B cell (primary cell): ENCODE measurements at regions not wholly inside any gene's neighbourhood (a gene's known extent, or its start where the extent isn't known, plus 50 kb on each side); places are given as distances from the start of the nearest gene placed in this dataset.

Experiments
- EZH2 ChIP-seq: IDR thresholded peaks from 2 replicates; pipeline ENCODE4 v1.6.1; 2012; ENCODE audit warnings: borderline replicate concordance, low read depth, mild to moderate bottlenecking, moderate library complexity, low read length; ENCODE audit not compliant: insufficient read depth, poor library complexity, severe bottlenecking
- TF ChIP-seq, protein P1 (sequence below): fragments of 200-600 bp; IDR thresholded peaks from one replicate; pipeline ENCODE4 v1.8.0; 2022; ENCODE audit warnings: antibody characterized with exemption, mild to moderate bottlenecking

DNA sequence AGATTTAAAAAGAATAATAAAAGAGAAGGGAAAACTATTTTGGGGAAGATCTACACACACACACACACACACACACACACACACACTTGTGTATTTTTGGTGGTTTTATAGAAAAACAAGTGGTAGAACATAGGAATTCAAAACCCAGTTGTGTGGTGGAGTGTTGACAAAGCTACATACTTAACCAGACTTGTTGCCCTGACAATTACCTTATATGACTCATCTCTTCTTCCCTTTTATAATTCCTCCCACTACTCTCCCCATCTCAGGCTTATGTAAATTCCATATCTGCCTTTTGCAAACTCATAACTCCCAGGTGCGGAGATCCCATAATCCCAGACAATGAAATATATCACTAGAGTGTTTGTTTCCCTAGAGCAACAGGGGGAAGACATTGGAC is 873.7 kb downstream of the NXPH1 start:
- TF ChIP-seq, protein P1, sequence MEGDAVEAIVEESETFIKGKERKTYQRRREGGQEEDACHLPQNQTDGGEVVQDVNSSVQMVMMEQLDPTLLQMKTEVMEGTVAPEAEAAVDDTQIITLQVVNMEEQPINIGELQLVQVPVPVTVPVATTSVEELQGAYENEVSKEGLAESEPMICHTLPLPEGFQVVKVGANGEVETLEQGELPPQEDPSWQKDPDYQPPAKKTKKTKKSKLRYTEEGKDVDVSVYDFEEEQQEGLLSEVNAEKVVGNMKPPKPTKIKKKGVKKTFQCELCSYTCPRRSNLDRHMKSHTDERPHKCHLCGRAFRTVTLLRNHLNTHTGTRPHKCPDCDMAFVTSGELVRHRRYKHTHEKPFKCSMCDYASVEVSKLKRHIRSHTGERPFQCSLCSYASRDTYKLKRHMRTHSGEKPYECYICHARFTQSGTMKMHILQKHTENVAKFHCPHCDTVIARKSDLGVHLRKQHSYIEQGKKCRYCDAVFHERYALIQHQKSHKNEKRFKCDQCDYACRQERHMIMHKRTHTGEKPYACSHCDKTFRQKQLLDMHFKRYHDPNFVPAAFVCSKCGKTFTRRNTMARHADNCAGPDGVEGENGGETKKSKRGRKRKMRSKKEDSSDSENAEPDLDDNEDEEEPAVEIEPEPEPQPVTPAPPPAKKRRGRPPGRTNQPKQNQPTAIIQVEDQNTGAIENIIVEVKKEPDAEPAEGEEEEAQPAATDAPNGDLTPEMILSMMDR, result no peak
- no peak for TF ChIP-seq EZH2
